ENCODE measurements at regions not wholly inside any gene's neighbourhood (a gene's known extent, or its start where the extent isn't known, plus 50 kb on each side); places are given as distances from the start of the nearest gene placed in this dataset.

DNA sequence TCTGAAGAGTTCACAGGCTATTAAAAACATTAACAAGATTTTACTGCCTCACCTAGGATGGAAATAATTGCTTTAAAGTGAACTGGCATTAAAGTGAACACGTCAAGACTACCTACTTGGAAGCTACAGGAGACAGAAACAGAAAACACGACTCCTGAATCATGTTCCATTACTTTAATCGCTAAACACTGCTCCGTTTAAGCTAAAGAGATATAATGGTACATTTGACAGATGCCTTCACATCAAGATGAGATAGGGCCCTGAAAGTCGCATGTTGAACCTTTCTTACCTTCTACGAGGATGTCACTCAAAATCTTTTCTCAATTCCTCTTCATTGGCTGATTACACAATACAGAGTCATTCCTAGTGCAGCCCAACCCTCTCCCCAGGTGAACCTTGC, 206.3 kb upstream of the GATB start:
- TF ChIP-seq, protein P1, sequence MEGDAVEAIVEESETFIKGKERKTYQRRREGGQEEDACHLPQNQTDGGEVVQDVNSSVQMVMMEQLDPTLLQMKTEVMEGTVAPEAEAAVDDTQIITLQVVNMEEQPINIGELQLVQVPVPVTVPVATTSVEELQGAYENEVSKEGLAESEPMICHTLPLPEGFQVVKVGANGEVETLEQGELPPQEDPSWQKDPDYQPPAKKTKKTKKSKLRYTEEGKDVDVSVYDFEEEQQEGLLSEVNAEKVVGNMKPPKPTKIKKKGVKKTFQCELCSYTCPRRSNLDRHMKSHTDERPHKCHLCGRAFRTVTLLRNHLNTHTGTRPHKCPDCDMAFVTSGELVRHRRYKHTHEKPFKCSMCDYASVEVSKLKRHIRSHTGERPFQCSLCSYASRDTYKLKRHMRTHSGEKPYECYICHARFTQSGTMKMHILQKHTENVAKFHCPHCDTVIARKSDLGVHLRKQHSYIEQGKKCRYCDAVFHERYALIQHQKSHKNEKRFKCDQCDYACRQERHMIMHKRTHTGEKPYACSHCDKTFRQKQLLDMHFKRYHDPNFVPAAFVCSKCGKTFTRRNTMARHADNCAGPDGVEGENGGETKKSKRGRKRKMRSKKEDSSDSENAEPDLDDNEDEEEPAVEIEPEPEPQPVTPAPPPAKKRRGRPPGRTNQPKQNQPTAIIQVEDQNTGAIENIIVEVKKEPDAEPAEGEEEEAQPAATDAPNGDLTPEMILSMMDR (IDR thresholded peaks at IDR 0.05; ENCODE audit: insufficient read depth, low read depth, low read length), result no peak
- ChIA-PET POLR2A (no interaction called here), CTCF (no interaction called here)
- H3K27me3 ChIP-seq (ENCODE audit: control insufficient read depth, insufficient read depth, low read length), result peaks cover 2% of the 10 kb centered on the region
- DNase-seq (ENCODE audit: low read depth), result no peak
- H3K36me3 ChIP-seq (ENCODE audit: control insufficient read depth, insufficient read depth, low read length), result no peaks in the 10 kb centered on the region
- H3K4me3 ChIP-seq (ENCODE audit: low read depth, low read length), result no peak overlapping the region

DNA sequence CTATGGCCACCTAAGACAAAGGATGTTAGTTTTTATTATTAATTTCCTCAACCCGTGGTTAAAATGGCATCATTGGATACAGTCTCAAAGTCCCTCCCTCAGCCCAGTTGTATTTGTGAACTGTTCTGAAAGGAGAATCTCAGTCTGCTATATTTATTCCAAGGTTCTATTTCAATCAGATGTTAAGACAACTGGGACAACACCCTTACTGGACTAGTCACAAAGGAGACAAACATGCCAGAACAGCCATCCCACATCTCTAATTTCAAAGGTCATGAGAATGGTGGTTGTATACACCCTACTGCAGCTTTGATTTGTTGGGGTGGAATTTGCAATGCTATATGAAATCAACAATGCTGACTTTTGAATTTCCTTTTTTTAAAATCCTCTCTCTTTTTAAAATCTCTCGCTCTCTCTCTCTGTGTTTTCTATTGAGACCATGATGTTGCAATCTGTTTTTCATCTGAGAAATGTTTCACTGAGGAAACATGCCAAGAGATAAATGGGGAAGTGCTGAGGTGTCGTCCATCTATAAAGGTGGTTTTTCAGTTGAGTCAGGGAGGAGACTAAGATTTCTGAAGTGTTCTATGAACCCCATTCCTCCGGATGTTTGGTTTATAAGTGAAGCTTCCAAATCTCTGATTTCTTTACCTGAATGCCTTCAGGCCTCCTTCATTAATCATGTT, 201.5 kb upstream of the GATB start:
- Histone ChIP-seq H3K36me3 (ENCODE audit: control insufficient read depth, insufficient read depth, low read length) (no peaks in the 10 kb centered on the region), H3K27me3 (ENCODE audit: control insufficient read depth, insufficient read depth, low read length) (peaks cover 2% of the 10 kb centered on the region), H3K4me3 (ENCODE audit: low read depth, low read length) (no peak overlapping the region)
- TF ChIP-seq, protein P1 (IDR thresholded peaks at IDR 0.05; ENCODE audit: insufficient read depth, low read depth, low read length), result no peak
- DNase-seq (ENCODE audit: low read depth), result no peak
- ChIA-PET POLR2A (no interaction called here), CTCF (no interaction called here)

DNA sequence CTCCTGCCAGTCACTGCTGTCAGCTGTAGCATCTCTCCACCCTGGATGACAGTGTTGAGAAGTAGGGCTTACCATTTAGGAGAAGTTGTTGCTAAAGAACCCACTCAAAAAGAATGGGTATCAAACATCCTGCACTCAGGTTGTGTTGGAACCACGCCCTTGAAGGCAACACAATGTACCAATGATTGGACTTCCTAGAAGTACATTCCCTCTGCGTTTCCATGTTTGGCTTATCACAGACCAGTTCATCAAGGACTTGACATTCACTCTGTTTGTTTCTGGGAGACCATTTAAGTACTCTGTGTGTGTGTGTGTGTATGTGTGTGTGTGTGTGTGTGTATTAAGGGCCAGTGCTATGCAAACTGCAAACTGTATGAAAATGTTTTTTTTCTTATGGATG, 200.6 kb upstream of the GATB start:
- TF ChIP-seq, protein P1 (IDR thresholded peaks at IDR 0.05; ENCODE audit: insufficient read depth, low read depth, low read length), result no peak

DNA sequence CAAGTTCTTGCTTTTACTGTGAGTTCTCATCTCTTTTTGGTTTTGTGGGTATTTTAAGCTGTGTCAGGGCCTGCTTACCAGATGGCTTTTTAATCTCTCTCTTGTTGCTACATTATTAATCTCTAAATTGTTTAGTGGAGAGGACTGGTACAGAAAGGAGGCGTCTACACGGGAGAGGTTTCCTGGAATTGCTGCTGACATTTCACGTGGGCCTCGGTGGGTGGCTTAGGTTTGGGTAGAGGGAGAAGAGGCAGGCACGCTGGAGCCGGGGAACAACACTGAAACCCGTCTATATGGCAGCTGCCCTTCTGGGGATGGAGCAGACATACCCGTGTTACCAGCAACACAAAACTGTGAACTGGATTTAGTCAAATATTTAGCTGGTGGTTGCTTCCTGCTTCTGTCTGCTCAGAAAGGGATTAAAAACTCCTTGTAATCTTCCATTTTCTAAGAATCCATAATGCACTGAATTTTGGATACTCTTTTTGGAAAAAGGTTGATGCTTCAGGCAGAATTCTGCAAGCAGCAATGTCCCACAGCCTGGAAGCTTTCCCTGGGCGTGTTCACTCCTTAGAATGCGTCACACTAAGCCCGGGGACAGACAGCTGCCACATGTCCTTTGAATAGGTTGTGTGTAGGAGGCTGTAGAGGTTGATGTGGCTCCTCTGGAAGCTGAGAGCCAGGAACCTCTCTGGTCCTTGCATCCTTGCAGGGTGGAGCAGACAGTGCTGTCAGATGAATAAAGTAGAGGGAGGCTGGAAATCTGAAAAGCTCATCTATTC, 199.8 kb upstream of the GATB start:
- TF ChIP-seq, protein P1 (IDR thresholded peaks at IDR 0.05; ENCODE audit: insufficient read depth, low read depth, low read length), result no peak
- no peak for DNase-seq (ENCODE audit: low read depth)
- H3K36me3 ChIP-seq (ENCODE audit: control insufficient read depth, insufficient read depth, low read length), result no peaks in the 10 kb centered on the region
- ChIA-PET POLR2A (no interaction called here), CTCF (no interaction called here)
- H3K4me3 ChIP-seq (ENCODE audit: low read depth, low read length), result no peak overlapping the region
- peaks cover 2% of the 10 kb centered on the region for H3K27me3 ChIP-seq (ENCODE audit: control insufficient read depth, insufficient read depth, low read length)

More for the DNA sequence above, 200.6 kb upstream of the GATB start:
- Histone ChIP-seq H3K27me3 (ENCODE audit: control insufficient read depth, insufficient read depth, low read length) (peaks cover 2% of the 10 kb centered on the region), H3K36me3 (ENCODE audit: control insufficient read depth, insufficient read depth, low read length) (no peaks in the 10 kb centered on the region), H3K4me3 (ENCODE audit: low read depth, low read length) (no peak overlapping the region)
- no peak for DNase-seq (ENCODE audit: low read depth)
- POLR2A ChIA-PET, result no interaction called here
- CTCF ChIA-PET, result no interaction called here

DNA sequence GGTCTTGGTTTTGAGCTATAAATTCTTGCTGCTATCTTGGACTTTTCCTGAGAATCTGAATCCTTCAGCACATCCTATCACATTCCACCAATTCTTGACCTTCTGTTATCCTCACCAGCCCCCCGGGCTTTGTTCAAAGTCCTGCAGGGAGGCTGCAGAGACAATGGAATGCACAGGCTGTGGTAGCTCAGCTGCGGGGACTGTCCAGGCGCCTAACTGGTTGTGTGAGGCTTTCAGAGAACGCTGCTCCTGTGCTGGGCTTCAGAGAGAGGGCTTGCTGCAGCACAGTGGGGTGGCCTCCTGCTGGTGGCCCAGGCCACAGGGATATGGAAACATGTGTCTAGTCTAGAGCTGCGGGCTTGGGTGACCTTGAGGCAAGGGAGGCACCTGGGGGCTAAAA, 196.3 kb upstream of the GATB start:
- POLR2A ChIA-PET, result no interaction called here
- Histone ChIP-seq H3K27me3 (ENCODE audit: control insufficient read depth, insufficient read depth, low read length) (no peaks in the 10 kb centered on the region), H3K4me3 (ENCODE audit: low read depth, low read length) (no peak overlapping the region), H3K36me3 (ENCODE audit: control insufficient read depth, insufficient read depth, low read length) (no peaks in the 10 kb centered on the region)
- TF ChIP-seq, protein P1 (IDR thresholded peaks at IDR 0.05; ENCODE audit: insufficient read depth, low read depth, low read length), result peak; percentile 28
- CTCF ChIA-PET, result no interaction called here
- no peak for DNase-seq (ENCODE audit: low read depth)

Data from BJ (cell line).